ENCODE measurements at regions not wholly inside any gene's neighbourhood (a gene's known extent, or its start where the extent isn't known, plus 50 kb on each side); places are given as distances from the start of the nearest gene placed in this dataset.
A peak's percentile ranks its signal among the peaks of the same experiment; 100 is the strongest.

DNA sequence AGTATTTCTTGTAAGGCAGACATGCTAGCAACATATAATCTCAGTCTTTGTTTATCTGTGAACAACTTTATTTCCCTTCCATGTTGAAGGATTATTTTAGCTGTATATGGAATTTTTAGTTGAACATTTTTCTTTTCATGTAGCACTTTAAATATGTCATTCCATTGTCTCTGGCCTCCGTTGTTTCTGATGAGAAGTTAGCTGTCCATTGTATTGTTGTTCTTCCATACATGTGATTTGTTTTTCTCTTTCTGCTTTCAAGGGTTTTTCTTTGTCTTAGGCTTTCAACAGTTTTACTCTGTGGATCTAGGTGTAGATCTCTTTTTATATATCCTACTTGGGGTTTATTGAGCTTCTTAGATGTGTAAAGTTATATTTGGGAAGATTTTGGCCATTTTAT lies 66.3 kb upstream of the COMTD1 start:
- Mint-ChIP-seq H3K36me3 (peaks cover 31% of the 10 kb centered on the region), H3K4me3 (no peak overlapping the region), H3K27me3 (ENCODE audit: low read depth) (peaks cover 3% of the 10 kb centered on the region; the same call in 1 of the 2 replicates), H3K27ac (no peak overlapping the region), H3K4me1 (no peaks in the 10 kb centered on the region), H3K9me3 (peaks cover 66% of the 10 kb centered on the region)
- TF ChIP-seq, protein P1, sequence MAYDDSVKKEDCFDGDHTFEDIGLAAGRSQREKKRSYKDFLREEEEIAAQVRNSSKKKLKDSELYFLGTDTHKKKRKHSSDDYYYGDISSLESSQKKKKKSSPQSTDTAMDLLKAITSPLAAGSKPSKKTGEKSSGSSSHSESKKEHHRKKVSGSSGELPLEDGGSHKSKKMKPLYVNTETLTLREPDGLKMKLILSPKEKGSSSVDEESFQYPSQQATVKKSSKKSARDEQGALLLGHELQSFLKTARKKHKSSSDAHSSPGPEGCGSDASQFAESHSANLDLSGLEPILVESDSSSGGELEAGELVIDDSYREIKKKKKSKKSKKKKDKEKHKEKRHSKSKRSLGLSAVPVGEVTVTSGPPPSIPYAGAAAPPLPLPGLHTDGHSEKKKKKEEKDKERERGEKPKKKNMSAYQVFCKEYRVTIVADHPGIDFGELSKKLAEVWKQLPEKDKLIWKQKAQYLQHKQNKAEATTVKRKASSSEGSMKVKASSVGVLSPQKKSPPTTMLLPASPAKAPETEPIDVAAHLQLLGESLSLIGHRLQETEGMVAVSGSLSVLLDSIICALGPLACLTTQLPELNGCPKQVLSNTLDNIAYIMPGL (CRISPR knock-in tag; IDR thresholded peaks at IDR 0.05): no peak
- no peak for TF ChIP-seq ZNF219 (CRISPR knock-in tag; IDR thresholded peaks at IDR 0.05; ENCODE audit: borderline replicate concordance)
- peak; percentile 92 for TF ChIP-seq ZNF317 (CRISPR knock-in tag; IDR thresholded peaks at IDR 0.05; ENCODE audit: borderline replicate concordance, low read depth)
- TF ChIP-seq, protein P2, sequence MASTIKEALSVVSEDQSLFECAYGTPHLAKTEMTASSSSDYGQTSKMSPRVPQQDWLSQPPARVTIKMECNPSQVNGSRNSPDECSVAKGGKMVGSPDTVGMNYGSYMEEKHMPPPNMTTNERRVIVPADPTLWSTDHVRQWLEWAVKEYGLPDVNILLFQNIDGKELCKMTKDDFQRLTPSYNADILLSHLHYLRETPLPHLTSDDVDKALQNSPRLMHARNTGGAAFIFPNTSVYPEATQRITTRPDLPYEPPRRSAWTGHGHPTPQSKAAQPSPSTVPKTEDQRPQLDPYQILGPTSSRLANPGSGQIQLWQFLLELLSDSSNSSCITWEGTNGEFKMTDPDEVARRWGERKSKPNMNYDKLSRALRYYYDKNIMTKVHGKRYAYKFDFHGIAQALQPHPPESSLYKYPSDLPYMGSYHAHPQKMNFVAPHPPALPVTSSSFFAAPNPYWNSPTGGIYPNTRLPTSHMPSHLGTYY (CRISPR knock-in tag; IDR thresholded peaks at IDR 0.05): no peak
- TF ChIP-seq JUN (CRISPR knock-in tag; IDR thresholded peaks at IDR 0.05): no peak
- TF ChIP-seq, protein P3, sequence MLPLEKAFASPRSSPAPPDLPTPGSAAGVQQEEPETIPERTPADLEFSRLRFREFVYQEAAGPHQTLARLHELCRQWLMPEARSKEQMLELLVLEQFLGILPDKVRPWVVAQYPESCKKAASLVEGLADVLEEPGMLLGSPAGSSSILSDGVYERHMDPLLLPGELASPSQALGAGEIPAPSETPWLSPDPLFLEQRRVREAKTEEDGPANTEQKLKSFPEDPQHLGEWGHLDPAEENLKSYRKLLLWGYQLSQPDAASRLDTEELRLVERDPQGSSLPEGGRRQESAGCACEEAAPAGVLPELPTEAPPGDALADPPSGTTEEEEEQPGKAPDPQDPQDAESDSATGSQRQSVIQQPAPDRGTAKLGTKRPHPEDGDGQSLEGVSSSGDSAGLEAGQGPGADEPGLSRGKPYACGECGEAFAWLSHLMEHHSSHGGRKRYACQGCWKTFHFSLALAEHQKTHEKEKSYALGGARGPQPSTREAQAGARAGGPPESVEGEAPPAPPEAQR (CRISPR knock-in tag; IDR thresholded peaks at IDR 0.05): no peak
- no peak for TF ChIP-seq ELF4 (CRISPR knock-in tag; IDR thresholded peaks at IDR 0.05; ENCODE audit: low read depth)
- TF ChIP-seq, protein P4, sequence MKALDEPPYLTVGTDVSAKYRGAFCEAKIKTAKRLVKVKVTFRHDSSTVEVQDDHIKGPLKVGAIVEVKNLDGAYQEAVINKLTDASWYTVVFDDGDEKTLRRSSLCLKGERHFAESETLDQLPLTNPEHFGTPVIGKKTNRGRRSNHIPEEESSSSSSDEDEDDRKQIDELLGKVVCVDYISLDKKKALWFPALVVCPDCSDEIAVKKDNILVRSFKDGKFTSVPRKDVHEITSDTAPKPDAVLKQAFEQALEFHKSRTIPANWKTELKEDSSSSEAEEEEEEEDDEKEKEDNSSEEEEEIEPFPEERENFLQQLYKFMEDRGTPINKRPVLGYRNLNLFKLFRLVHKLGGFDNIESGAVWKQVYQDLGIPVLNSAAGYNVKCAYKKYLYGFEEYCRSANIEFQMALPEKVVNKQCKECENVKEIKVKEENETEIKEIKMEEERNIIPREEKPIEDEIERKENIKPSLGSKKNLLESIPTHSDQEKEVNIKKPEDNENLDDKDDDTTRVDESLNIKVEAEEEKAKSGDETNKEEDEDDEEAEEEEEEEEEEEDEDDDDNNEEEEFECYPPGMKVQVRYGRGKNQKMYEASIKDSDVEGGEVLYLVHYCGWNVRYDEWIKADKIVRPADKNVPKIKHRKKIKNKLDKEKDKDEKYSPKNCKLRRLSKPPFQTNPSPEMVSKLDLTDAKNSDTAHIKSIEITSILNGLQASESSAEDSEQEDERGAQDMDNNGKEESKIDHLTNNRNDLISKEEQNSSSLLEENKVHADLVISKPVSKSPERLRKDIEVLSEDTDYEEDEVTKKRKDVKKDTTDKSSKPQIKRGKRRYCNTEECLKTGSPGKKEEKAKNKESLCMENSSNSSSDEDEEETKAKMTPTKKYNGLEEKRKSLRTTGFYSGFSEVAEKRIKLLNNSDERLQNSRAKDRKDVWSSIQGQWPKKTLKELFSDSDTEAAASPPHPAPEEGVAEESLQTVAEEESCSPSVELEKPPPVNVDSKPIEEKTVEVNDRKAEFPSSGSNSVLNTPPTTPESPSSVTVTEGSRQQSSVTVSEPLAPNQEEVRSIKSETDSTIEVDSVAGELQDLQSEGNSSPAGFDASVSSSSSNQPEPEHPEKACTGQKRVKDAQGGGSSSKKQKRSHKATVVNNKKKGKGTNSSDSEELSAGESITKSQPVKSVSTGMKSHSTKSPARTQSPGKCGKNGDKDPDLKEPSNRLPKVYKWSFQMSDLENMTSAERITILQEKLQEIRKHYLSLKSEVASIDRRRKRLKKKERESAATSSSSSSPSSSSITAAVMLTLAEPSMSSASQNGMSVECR (CRISPR knock-in tag; IDR thresholded peaks at IDR 0.05; ENCODE audit: borderline replicate concordance): no peak
- POLR2A ChIA-PET: no interaction called here
- CTCF ChIA-PET: no interaction called here
- DNase-seq (ENCODE audit: low spot score) (no peak), ATAC-seq (no peak)

DNA sequence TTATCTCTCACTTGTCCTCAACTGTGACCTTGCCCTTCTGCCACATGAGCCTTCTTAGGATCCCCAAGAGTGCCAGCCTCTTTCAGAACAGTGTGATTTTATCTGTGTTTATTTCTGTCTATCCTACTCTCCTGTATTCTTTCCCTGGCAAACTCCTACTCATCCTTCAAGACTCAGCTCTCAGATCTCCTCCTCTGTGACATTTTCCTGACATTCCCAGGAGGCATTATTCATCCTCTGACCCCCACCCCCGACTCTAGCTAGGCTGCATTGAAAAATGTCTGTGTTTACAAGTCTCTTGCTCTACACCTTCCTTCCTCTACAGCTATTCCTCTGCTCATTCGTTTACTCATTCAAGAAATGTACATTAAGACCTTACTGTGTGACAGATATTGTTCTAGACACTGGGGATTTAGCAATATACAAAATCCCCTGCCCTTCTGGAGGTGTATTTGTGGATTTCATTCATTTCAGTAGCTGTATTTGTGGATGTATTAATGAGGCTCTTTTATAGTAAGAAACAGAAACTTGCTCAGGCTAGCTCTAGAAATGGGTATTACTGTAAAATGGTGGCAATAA lies 61.4 kb upstream of the COMTD1 start:
- ATAC-seq: no peak
- ChIA-PET CTCF (no interaction called here), POLR2A (no interaction called here)
- Mint-ChIP-seq H3K36me3 (peaks cover 19% of the 10 kb centered on the region), H3K4me3 (no peak overlapping the region), H3K9me3 (peaks cover 33% of the 10 kb centered on the region), H3K4me1 (0 out of 2 replicates have a peak, but pooled peaks cover 2% of the 10 kb centered on the region), H3K27ac (no peak overlapping the region), H3K27me3 (ENCODE audit: low read depth) (peaks cover 30% of the 10 kb centered on the region)
- DNase-seq (ENCODE audit: low spot score): no peak
- TF ChIP-seq CBFB (CRISPR knock-in tag; IDR thresholded peaks at IDR 0.05; ENCODE audit: low read depth) (no peak), ZNF219 (CRISPR knock-in tag; IDR thresholded peaks at IDR 0.05; ENCODE audit: borderline replicate concordance) (no peak), SP1 (CRISPR knock-in tag; conservative IDR thresholded peaks at IDR 0.05) (no peak), OVOL2 (CRISPR knock-in tag; IDR thresholded peaks at IDR 0.05; ENCODE audit: borderline replicate concordance) (no peak), NFATC4 (CRISPR knock-in tag; IDR thresholded peaks at IDR 0.05) (no peak), ZNF138 (CRISPR knock-in tag; conservative IDR thresholded peaks at IDR 0.05) (no peak), MXD4 (CRISPR knock-in tag; IDR thresholded peaks at IDR 0.05; ENCODE audit: borderline replicate concordance) (no peak), KAT7 (CRISPR knock-in tag; IDR thresholded peaks at IDR 0.05; ENCODE audit: borderline replicate concordance) (no peak), GABPB1 (CRISPR knock-in tag; IDR thresholded peaks at IDR 0.05) (no peak)
- TF ChIP-seq, protein P5, sequence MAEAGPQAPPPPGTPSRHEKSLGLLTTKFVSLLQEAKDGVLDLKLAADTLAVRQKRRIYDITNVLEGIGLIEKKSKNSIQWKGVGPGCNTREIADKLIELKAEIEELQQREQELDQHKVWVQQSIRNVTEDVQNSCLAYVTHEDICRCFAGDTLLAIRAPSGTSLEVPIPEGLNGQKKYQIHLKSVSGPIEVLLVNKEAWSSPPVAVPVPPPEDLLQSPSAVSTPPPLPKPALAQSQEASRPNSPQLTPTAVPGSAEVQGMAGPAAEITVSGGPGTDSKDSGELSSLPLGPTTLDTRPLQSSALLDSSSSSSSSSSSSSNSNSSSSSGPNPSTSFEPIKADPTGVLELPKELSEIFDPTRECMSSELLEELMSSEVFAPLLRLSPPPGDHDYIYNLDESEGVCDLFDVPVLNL (CRISPR knock-in tag; IDR thresholded peaks at IDR 0.05; ENCODE audit: borderline replicate concordance, low read depth): no peak
- TF ChIP-seq, protein P6, sequence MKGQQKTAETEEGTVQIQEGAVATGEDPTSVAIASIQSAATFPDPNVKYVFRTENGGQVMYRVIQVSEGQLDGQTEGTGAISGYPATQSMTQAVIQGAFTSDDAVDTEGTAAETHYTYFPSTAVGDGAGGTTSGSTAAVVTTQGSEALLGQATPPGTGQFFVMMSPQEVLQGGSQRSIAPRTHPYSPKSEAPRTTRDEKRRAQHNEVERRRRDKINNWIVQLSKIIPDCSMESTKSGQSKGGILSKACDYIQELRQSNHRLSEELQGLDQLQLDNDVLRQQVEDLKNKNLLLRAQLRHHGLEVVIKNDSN (CRISPR knock-in tag; IDR thresholded peaks at IDR 0.05): no peak
- TF ChIP-seq, protein P7, sequence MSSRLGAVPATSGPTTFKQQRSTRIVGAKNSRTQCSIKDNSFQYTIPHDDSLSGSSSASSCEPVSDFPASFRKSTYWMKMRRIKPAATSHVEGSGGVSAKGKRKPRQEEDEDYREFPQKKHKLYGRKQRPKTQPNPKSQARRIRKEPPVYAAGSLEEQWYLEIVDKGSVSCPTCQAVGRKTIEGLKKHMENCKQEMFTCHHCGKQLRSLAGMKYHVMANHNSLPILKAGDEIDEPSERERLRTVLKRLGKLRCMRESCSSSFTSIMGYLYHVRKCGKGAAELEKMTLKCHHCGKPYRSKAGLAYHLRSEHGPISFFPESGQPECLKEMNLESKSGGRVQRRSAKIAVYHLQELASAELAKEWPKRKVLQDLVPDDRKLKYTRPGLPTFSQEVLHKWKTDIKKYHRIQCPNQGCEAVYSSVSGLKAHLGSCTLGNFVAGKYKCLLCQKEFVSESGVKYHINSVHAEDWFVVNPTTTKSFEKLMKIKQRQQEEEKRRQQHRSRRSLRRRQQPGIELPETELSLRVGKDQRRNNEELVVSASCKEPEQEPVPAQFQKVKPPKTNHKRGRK (CRISPR knock-in tag; IDR thresholded peaks at IDR 0.05; ENCODE audit: borderline replicate concordance): no peak
- TF ChIP-seq, protein P2 (CRISPR knock-in tag; IDR thresholded peaks at IDR 0.05): no peak
